Hepatocyte (in vitro differentiated cells): ENCODE measurements at regions not wholly inside any gene's neighbourhood (a gene's known extent, or its start where the extent isn't known, plus 50 kb on each side); places are given as distances from the start of the nearest gene placed in this dataset.

Experiments used
- DNase-seq: peaks from one replicate; pipeline ENCODE4 v3.0.0-alpha.2; 2016; ENCODE audit warnings: low spot score
- H2AFZ ChIP-seq: fragments of 200-600 bp; sonication (generic); 2 replicates; pipeline ENCODE4 v1.6.0; 2016; ENCODE audit warnings: antibody characterized with exemption, mild to moderate bottlenecking
- H3K27ac ChIP-seq: fragments of 200-600 bp; sonication (generic); 2 replicates; pipeline ENCODE4 v1.5.1; 2016; ENCODE audit warnings: mild to moderate bottlenecking
- H3K27me3 ChIP-seq: fragments of 200-600 bp; sonication (generic); 2 replicates; pipeline ENCODE4 v1.6.1; 2016
- H3K36me3 ChIP-seq: fragments of 200-600 bp; sonication (generic); replicated peaks from 2 replicates; pipeline ENCODE4 v1.5.1; 2016; ENCODE audit warnings: low read depth; ENCODE audit not compliant: insufficient read depth
- H3K4me1 ChIP-seq: fragments of 200-600 bp; sonication (generic); 2 replicates; pipeline ENCODE4 v1.5.1; 2016; ENCODE audit warnings: mild to moderate bottlenecking, moderate library complexity; ENCODE audit not compliant: insufficient read depth
- H3K4me2 ChIP-seq: fragments of 200-600 bp; sonication (generic); 2 replicates; pipeline ENCODE4 v1.6.0; 2016
- H3K4me3 ChIP-seq: fragments of 200-600 bp; sonication (generic); 2 replicates; pipeline ENCODE4 v1.5.1; 2016; ENCODE audit warnings: mild to moderate bottlenecking
- H3K79me2 ChIP-seq: fragments of 200-600 bp; sonication (generic); 2 replicates; pipeline ENCODE4 v1.6.0; 2017; ENCODE audit warnings: mild to moderate bottlenecking
- H3K9me2 ChIP-seq: fragments of 200-600 bp; sonication (generic); replicated peaks from 2 replicates; pipeline ENCODE4 v1.6.0; 2017; ENCODE audit warnings: mild to moderate bottlenecking; ENCODE audit not compliant: insufficient read depth
- H3K9me3 ChIP-seq: fragments of 200-600 bp; sonication (generic); 2 replicates; pipeline ENCODE4 v1.5.1; 2016; ENCODE audit warnings: low read depth, mild to moderate bottlenecking
- H4K20me1 ChIP-seq: fragments of 200-600 bp; sonication (generic); 2 replicates; pipeline ENCODE4 v1.6.0; 2016; ENCODE audit warnings: mild to moderate bottlenecking; ENCODE audit not compliant: insufficient read depth, poor library complexity, severe bottlenecking
- CTCF ChIP-seq: fragments of 200-600 bp; sonication (generic); IDR thresholded peaks from 2 replicates; pipeline ENCODE4 v1.5.1; 2016; ENCODE audit warnings: antibody characterized with exemption, mild to moderate bottlenecking; ENCODE audit not compliant: poor library complexity
- EZH2 ChIP-seq: fragments of 200-600 bp; sonication (generic); IDR thresholded peaks from 2 replicates; pipeline ENCODE4 v1.6.1; 2016; ENCODE audit warnings: antibody characterized with exemption, mild to moderate bottlenecking, borderline replicate concordance
- EZH2phosphoT487 ChIP-seq: fragments of 200-600 bp; sonication (generic); IDR thresholded peaks from one replicate; pipeline ENCODE4 v1.6.1; 2018; ENCODE audit warnings: antibody characterized with exemption, mild to moderate bottlenecking, low read depth, moderate library complexity; ENCODE audit not compliant: unreplicated experiment, severe bottlenecking
- whole genome bisulfite sequencing: methylation state at CpG from one replicate; pipeline ENCODE4 v1.1.6; 2016; ENCODE audit warnings: low lambda C conversion rate; ENCODE audit errors: missing lambda C conversion rate; 5-methylcytosine and 5-hydroxymethylcytosine counted together

- no peak for TF ChIP-seq EZH2phosphoT487
- TF ChIP-seq EZH2, result no peak
- no peak for TF ChIP-seq CTCF
- WGBS, result 97% methylated on average over 8 of the region's 8 CpGs
- no peaks in the 10 kb centered on the region for H3K4me1 ChIP-seq
Observed at GRCh38 chr2:7269106-7269643, 352.0 kb downstream of the RNF144A start.

DNA sequence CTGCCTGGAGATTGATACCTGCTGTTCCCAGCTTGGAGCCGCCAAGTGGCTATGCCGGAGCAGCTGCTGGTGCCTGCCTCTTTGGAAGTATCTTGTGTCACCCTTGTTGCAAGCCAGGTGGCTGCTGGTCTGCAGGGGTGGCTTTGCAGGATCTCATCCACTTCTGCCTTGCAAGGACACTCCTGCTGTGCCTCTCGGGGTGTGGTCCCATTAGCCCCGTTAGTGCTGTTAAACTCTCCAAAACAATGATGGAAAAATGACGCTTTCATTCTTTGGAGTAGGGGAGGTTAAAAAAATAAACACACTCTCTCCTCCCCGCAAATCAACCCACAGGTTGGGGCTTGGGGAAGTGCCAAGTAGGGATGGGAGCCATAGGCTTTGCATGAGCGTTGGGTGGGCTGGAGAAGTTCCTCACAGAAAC lies 352.8 kb downstream of the RNF144A start:
- 77% methylated on average over 7 of the region's 7 CpGs for WGBS
- no peaks in the 10 kb centered on the region for H3K9me3 ChIP-seq
- DNase-seq, result no peak
- H3K79me2 ChIP-seq, result no peaks in the 10 kb centered on the region
- no peaks in the 10 kb centered on the region for H3K27me3 ChIP-seq
- no peak overlapping the region for H3K4me2 ChIP-seq
- TF ChIP-seq EZH2 (no peak), CTCF (no peak), EZH2phosphoT487 (no peak)
- no peaks in the 10 kb centered on the region for H3K9me2 ChIP-seq
- H3K4me3 ChIP-seq, result no peak overlapping the region
- H2AFZ ChIP-seq, result no peak overlapping the region
- H3K36me3 ChIP-seq, result no peaks in the 10 kb centered on the region
- H3K4me1 ChIP-seq, result peaks cover 1% of the 10 kb centered on the region
- no peak overlapping the region for H3K27ac ChIP-seq
- no peaks in the 10 kb centered on the region for H4K20me1 ChIP-seq

More at GRCh38 chr2:7269106-7269643, 352.0 kb downstream of the RNF144A start:
- DNase-seq, result no peak
- Histone ChIP-seq H3K36me3 (no peaks in the 10 kb centered on the region), H2AFZ (no peak overlapping the region), H3K4me3 (no peak overlapping the region), H3K27me3 (no peaks in the 10 kb centered on the region), H3K27ac (no peak overlapping the region), H3K9me3 (no peaks in the 10 kb centered on the region), H3K9me2 (no peaks in the 10 kb centered on the region), H4K20me1 (no peaks in the 10 kb centered on the region), H3K4me2 (no peak overlapping the region), H3K79me2 (no peaks in the 10 kb centered on the region)

- WGBS, result 66% methylated on average over 3 of the region's 3 CpGs
- H3K4me1 ChIP-seq, result peaks cover 4% of the 10 kb centered on the region
Observed at GRCh38 chr2:7272210-7272609, 355.0 kb downstream of the RNF144A start.

More at GRCh38 chr2:7272210-7272609, 355.0 kb downstream of the RNF144A start:
- Histone ChIP-seq H2AFZ (no peak overlapping the region), H3K9me3 (no peaks in the 10 kb centered on the region), H3K27me3 (no peaks in the 10 kb centered on the region), H3K79me2 (no peaks in the 10 kb centered on the region), H3K9me2 (no peaks in the 10 kb centered on the region), H3K4me2 (no peak overlapping the region), H4K20me1 (no peaks in the 10 kb centered on the region), H3K27ac (no peak overlapping the region), H3K4me3 (no peak overlapping the region), H3K36me3 (no peaks in the 10 kb centered on the region)
- TF ChIP-seq CTCF (no peak), EZH2 (no peak), EZH2phosphoT487 (no peak)
- no peak for DNase-seq
